ENCODE measurements at regions not wholly inside any gene's neighbourhood (a gene's known extent, or its start where the extent isn't known, plus 50 kb on each side); places are given as distances from the start of the nearest gene placed in this dataset.

DNA sequence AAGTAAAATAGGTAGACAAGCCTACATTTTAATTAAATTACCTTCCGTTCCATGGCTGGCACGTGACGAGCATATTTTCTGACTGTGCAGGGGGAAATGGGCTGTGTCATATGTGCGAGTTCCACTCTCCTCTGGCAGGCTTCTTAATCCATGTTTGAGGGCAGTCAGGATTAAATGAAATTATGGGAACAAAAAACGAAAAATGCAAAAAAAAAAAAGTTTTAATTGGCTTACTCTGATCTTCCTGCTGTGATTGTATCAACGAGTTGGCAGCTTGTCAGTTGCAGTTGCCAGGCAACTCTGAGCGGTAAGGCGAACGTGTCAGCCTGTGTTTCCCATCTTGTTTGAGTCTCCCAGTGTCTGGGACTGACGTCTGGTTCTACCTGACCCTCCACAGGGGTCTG lies 302.9 kb upstream of the XYLT1 start:
- no peak for DNase-seq (ENCODE audit: low read depth)
- H3K27me3 ChIP-seq (ENCODE audit: control insufficient read depth, insufficient read depth, low read length), result no peaks in the 10 kb centered on the region
- H3K36me3 ChIP-seq (ENCODE audit: control insufficient read depth, insufficient read depth, low read length), result no peaks in the 10 kb centered on the region
- TF ChIP-seq, protein P1, sequence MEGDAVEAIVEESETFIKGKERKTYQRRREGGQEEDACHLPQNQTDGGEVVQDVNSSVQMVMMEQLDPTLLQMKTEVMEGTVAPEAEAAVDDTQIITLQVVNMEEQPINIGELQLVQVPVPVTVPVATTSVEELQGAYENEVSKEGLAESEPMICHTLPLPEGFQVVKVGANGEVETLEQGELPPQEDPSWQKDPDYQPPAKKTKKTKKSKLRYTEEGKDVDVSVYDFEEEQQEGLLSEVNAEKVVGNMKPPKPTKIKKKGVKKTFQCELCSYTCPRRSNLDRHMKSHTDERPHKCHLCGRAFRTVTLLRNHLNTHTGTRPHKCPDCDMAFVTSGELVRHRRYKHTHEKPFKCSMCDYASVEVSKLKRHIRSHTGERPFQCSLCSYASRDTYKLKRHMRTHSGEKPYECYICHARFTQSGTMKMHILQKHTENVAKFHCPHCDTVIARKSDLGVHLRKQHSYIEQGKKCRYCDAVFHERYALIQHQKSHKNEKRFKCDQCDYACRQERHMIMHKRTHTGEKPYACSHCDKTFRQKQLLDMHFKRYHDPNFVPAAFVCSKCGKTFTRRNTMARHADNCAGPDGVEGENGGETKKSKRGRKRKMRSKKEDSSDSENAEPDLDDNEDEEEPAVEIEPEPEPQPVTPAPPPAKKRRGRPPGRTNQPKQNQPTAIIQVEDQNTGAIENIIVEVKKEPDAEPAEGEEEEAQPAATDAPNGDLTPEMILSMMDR (IDR thresholded peaks at IDR 0.05; ENCODE audit: insufficient read depth, low read length, poor library complexity, severe bottlenecking), result no peak
- H3K4me3 ChIP-seq (ENCODE audit: low read depth, low read length), result no peak overlapping the region

DNA sequence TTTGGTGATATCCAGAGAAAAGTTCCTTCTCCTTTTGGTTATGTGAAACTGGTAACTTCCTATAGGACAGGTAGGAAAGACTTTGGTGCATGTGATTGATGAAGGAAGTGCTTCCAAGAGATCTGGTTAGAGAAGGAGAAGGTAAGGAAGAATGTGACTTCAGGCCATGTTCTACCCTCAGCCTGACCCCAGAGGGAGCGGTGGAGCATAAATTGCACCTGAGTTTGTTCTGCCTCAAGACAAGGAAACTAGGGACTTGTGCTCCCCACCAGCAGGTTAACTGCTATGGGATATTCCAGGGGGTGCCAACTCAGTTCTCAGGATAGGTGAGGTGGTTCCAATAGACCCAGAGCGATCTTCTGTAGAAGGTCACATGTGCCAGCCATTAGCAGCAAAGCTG lies 299.3 kb upstream of the XYLT1 start:
- Histone ChIP-seq H3K36me3 (ENCODE audit: control insufficient read depth, insufficient read depth, low read length) (no peaks in the 10 kb centered on the region), H3K27me3 (ENCODE audit: control insufficient read depth, insufficient read depth, low read length) (no peaks in the 10 kb centered on the region), H3K4me3 (ENCODE audit: low read depth, low read length) (no peak overlapping the region)
- DNase-seq (ENCODE audit: low read depth), result no peak
- TF ChIP-seq, protein P1 (IDR thresholded peaks at IDR 0.05; ENCODE audit: insufficient read depth, low read length, poor library complexity, severe bottlenecking), result no peak

DNA sequence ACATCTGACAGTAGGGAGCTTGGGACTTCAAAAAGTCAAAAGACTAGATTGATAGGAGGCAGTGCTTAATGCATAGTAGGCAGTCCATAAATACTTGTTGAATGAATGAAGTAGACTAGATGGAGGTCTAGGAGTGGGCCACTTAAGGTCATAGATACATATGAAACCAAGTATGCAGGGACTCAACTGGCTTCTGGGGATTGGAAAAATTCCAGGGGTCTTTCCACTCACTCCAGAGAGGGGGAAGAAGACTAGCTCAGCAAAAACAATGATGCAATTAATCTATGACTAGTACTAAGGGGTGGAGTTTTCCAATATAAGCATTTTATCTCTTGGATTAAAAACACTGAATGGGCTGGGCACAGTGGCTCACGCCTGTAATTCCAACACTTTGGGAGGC lies 298.3 kb upstream of the XYLT1 start:
- H3K36me3 ChIP-seq (ENCODE audit: control insufficient read depth, insufficient read depth, low read length), result no peaks in the 10 kb centered on the region
- H3K27me3 ChIP-seq (ENCODE audit: control insufficient read depth, insufficient read depth, low read length), result no peaks in the 10 kb centered on the region
- DNase-seq (ENCODE audit: low read depth), result no peak
- TF ChIP-seq, protein P1 (IDR thresholded peaks at IDR 0.05; ENCODE audit: insufficient read depth, low read length, poor library complexity, severe bottlenecking), result no peak
- H3K4me3 ChIP-seq (ENCODE audit: low read depth, low read length), result no peak overlapping the region

DNA sequence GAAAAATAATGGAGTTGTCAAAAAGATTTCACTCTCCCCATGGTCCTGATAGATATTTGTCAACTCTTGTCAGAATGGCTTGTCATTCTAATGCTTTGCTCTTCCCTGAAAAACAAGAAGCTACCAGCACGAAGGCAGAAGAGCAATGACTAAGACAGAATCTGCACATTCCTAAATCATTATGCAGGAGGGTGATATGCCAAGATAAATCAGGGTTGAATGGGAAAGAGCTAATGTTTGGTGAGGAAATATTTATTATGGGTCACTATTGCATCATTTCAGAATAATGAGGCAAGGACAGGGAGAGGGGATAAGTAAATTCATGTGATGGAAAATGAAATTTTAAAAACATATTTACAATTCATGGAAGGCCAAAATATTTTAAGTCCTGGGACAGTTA lies 297.5 kb upstream of the XYLT1 start:
- no peaks in the 10 kb centered on the region for H3K36me3 ChIP-seq (ENCODE audit: control insufficient read depth, insufficient read depth, low read length)
- TF ChIP-seq, protein P1 (IDR thresholded peaks at IDR 0.05; ENCODE audit: insufficient read depth, low read length, poor library complexity, severe bottlenecking), result no peak
- no peaks in the 10 kb centered on the region for H3K27me3 ChIP-seq (ENCODE audit: control insufficient read depth, insufficient read depth, low read length)
- H3K4me3 ChIP-seq (ENCODE audit: low read depth, low read length), result no peak overlapping the region
- DNase-seq (ENCODE audit: low read depth), result no peak

DNA sequence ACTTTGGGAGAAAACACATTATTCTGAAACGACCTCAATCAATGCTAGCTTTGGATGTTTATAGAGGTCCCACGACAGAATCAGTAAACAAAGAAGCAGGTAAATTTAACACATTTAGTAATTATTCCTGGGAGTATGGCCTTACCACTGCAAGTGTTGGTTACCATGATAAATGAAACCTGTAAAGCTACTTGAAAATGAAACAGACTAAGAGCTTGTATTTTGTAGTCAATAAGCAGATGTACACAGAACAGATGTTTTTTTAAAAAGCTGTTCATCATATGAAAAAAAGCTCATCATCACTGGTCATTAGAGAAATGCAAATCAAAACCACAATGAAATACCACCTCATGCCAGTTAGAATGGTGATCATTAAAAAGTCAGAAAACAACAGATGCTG lies 295.3 kb upstream of the XYLT1 start:
- H3K4me3 ChIP-seq (ENCODE audit: low read depth, low read length), result no peak overlapping the region
- TF ChIP-seq, protein P1 (IDR thresholded peaks at IDR 0.05; ENCODE audit: insufficient read depth, low read length, poor library complexity, severe bottlenecking), result no peak
- no peak for DNase-seq (ENCODE audit: low read depth)
- H3K27me3 ChIP-seq (ENCODE audit: control insufficient read depth, insufficient read depth, low read length), result no peaks in the 10 kb centered on the region
- H3K36me3 ChIP-seq (ENCODE audit: control insufficient read depth, insufficient read depth, low read length), result no peaks in the 10 kb centered on the region
